Neural crest cell (in vitro differentiated cells): ENCODE measurements at regions not wholly inside any gene's neighbourhood (a gene's known extent, or its start where the extent isn't known, plus 50 kb on each side); places are given as distances from the start of the nearest gene placed in this dataset.
"Not testable (repeated sequence)": the region's sequence is repeated elsewhere in the genome, so short reads cannot be mapped to it uniquely, and the experiment has no call there.

Source experiments
- DNase-seq: peaks from one replicate; pipeline ENCODE4 v3.0.0; 2021; ENCODE audit warnings: low read depth, mixed read lengths, low spot score
- H3K27ac Mint-ChIP-seq: one replicate; pipeline ENCODE4 v1.8.0; 2021; ENCODE audit warnings: mild to moderate bottlenecking, mixed read lengths; ENCODE audit not compliant: unreplicated experiment
- H3K27me3 Mint-ChIP-seq: 2 replicates; pipeline ENCODE4 v1.8.0; 2021; ENCODE audit warnings: low read depth, mild to moderate bottlenecking, mixed read lengths
- H3K36me3 Mint-ChIP-seq: 2 replicates; pipeline ENCODE4 v1.8.0; 2021; ENCODE audit warnings: low read depth, mild to moderate bottlenecking, mixed read lengths
- H3K4me1 Mint-ChIP-seq: 2 replicates; pipeline ENCODE4 v1.8.0; 2021; ENCODE audit warnings: mixed read lengths
- H3K4me3 Mint-ChIP-seq: one replicate; pipeline ENCODE4 v1.8.0; 2021; ENCODE audit warnings: mild to moderate bottlenecking, mixed read lengths
- H3K9me3 Mint-ChIP-seq: 2 replicates; pipeline ENCODE4 v1.8.0; 2021; ENCODE audit warnings: mixed read lengths
- TF ChIP-seq, protein P1 (sequence below): fragments of 200-600 bp; sonication (generic); conservative IDR thresholded peaks from 2 replicates; pipeline ENCODE4 v1.5.0; 2021; ENCODE audit warnings: antibody characterized with exemption, mild to moderate bottlenecking

DNA sequence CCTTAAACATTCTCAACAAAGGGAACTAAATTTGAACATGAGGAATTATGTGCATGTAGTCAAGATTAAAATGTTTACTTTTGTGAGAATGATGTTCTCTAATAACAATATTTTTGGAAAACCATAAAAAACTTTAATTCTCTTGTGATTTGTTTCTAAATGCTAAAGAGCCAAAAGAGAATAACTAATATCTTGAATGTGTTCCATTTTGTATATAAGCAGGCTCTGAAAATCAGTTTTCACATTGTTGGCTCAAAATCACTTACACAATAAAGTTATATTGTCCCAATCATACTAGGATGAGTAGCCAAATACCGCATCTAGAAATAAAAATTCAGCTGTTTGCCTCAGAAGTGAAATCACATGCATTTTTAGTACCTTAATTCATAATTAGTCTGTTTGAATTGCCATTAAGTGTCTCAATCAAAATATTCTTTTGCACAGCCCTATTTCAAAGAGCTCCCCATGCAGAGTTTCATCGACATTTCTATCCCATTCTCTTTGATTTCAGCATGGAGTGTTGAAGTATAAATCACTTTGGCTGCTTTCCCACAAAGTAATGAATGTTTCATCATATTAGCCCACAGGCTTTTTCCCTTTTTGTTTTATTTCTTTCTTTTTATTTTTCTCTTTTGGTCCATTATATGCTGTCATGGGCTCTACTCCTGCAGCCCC lies 420.3 kb upstream of the POM121L12 start:
- Mint-ChIP-seq H3K4me3 (no peak overlapping the region), H3K27me3 (no peaks in the 10 kb centered on the region), H3K4me1 (no peaks in the 10 kb centered on the region), H3K36me3 (no peaks in the 10 kb centered on the region), H3K27ac (no peak overlapping the region), H3K9me3 (peaks cover 10% of the 10 kb centered on the region)
- no peak for DNase-seq
- TF ChIP-seq, protein P1, sequence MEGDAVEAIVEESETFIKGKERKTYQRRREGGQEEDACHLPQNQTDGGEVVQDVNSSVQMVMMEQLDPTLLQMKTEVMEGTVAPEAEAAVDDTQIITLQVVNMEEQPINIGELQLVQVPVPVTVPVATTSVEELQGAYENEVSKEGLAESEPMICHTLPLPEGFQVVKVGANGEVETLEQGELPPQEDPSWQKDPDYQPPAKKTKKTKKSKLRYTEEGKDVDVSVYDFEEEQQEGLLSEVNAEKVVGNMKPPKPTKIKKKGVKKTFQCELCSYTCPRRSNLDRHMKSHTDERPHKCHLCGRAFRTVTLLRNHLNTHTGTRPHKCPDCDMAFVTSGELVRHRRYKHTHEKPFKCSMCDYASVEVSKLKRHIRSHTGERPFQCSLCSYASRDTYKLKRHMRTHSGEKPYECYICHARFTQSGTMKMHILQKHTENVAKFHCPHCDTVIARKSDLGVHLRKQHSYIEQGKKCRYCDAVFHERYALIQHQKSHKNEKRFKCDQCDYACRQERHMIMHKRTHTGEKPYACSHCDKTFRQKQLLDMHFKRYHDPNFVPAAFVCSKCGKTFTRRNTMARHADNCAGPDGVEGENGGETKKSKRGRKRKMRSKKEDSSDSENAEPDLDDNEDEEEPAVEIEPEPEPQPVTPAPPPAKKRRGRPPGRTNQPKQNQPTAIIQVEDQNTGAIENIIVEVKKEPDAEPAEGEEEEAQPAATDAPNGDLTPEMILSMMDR, result no peak

DNA sequence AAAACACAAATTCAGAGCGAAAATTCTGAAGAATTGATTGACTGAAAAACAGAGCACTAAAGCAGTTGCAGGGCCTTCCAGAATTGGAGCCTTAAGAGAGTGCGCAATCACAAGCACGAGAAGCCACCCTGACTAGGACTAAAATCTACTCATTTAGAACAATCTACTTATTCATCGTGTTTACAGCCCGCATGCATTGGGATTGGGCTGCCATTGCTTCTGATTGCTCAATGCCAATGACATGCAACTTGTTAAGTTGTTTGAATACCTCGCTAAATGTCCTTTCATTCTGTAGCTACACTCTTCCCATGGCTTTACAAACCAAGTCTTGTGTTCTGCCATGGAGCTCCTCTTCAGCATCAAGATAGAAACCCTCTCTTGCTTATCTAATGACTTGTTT lies 425.9 kb upstream of the POM121L12 start:
- Mint-ChIP-seq H3K4me1 (no peaks in the 10 kb centered on the region), H3K27ac (no peak overlapping the region), H3K9me3 (peaks cover 16% of the 10 kb centered on the region), H3K4me3 (no peak overlapping the region), H3K36me3 (peaks cover 4% of the 10 kb centered on the region), H3K27me3 (no peaks in the 10 kb centered on the region)
- TF ChIP-seq, protein P1, result no peak
- DNase-seq, result no peak

DNA sequence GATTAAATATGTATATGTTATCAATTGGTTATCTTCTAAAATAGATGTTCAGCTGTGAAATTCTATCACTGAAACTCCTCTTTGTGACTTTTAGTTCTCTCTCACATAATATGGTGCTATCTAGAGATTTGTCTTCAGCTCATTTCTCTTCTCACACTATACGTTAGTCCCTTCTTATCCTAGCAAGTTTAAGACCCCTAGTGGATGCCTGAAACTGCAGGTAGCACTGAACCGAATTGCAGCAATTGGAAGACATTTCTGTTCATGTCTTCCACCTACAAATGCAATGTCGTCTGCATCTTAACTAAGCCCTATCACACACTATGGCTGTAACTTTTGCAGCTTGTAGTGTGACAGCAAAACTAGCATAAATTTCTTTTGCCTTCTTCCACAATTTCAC lies 442.7 kb upstream of the POM121L12 start:
- no peak overlapping the region for H3K4me3 Mint-ChIP-seq
- no peaks in the 10 kb centered on the region for H3K27me3 Mint-ChIP-seq
- H3K27ac Mint-ChIP-seq, result no peak overlapping the region
- no peak for DNase-seq
- TF ChIP-seq, protein P1, result no peak
- H3K36me3 Mint-ChIP-seq, result peaks cover 8% of the 10 kb centered on the region
- H3K4me1 Mint-ChIP-seq, result peaks cover 10% of the 10 kb centered on the region
- peaks cover 13% of the 10 kb centered on the region for H3K9me3 Mint-ChIP-seq

DNA sequence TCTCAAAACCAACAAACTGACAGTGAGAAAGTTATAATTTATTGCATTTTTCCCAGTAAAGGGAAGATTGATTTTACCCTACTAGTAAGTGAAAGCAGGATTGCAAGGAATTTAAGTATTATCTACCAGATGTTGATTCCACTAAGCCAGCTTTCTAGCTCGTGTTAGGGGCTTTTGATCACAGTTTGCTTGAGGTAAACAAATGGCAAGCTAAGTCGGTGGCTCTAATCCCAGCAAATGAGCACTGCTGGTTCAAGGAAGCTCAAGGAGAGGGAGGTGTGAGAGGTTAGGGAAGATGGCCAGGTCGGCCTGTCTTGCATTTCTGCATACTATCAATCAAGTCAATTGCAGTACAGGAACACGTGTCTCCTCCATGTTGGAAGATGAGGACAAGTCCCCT lies 448.7 kb upstream of the POM121L12 start:
- TF ChIP-seq, protein P1, result no peak
- H3K27me3 Mint-ChIP-seq, result no peaks in the 10 kb centered on the region
- no peak for DNase-seq
- H3K4me3 Mint-ChIP-seq, result no peak overlapping the region
- H3K9me3 Mint-ChIP-seq, result peaks cover 3% of the 10 kb centered on the region
- H3K27ac Mint-ChIP-seq, result no peak overlapping the region
- H3K36me3 Mint-ChIP-seq, result no peaks in the 10 kb centered on the region
- peaks cover 14% of the 10 kb centered on the region for H3K4me1 Mint-ChIP-seq

DNA sequence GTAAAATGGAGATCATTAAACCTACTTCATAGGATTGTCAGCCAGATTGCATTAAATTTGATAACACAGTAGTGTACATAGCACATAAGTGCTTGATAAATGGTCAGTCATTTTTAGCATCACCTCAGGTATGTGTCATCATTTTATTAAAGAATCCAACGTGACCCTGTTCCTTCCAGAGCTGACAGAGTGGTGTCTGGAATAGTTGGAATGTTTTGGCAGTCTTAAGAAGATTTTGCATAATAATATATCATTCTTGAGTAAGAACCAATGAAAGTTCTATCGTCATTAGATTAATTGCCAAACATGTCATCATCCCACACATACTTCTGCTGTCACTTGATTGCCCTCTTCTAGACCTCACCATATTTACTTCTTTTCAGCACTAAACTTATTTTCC lies 451.4 kb upstream of the POM121L12 start:
- TF ChIP-seq, protein P1, result no peak
- peaks cover 3% of the 10 kb centered on the region for H3K9me3 Mint-ChIP-seq
- H3K27ac Mint-ChIP-seq, result no peak overlapping the region
- DNase-seq, result no peak
- H3K36me3 Mint-ChIP-seq, result no peaks in the 10 kb centered on the region
- H3K4me3 Mint-ChIP-seq, result no peak overlapping the region
- H3K4me1 Mint-ChIP-seq, result peaks cover 14% of the 10 kb centered on the region
- H3K27me3 Mint-ChIP-seq, result no peaks in the 10 kb centered on the region

DNA sequence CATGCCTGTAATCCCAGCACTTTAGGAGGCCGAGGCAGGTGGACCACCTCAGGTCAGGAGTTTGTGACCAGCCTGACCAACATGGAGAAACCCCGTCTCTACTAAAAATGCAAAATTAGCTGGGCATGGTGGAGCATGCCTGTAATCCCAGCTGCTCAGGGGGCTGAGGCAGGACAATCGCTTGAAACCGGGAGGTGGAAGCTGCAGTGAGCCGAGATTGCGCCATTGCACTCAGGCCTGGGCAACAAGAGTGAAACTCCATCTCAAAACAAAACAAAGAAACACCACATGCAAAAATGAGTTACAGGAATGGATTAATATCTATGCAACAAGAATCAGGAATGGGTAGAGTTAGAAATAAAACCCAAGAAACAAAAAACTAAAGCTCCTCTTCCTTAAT lies 462.3 kb upstream of the POM121L12 start:
- not testable (repeated sequence) for H3K27me3 Mint-ChIP-seq, H3K36me3 Mint-ChIP-seq, H3K9me3 Mint-ChIP-seq, H3K4me1 Mint-ChIP-seq, H3K27ac Mint-ChIP-seq, H3K4me3 Mint-ChIP-seq, DNase-seq
